ENCODE measurements at regions not wholly inside any gene's neighbourhood (a gene's known extent, or its start where the extent isn't known, plus 50 kb on each side); places are given as distances from the start of the nearest gene placed in this dataset.

DNA sequence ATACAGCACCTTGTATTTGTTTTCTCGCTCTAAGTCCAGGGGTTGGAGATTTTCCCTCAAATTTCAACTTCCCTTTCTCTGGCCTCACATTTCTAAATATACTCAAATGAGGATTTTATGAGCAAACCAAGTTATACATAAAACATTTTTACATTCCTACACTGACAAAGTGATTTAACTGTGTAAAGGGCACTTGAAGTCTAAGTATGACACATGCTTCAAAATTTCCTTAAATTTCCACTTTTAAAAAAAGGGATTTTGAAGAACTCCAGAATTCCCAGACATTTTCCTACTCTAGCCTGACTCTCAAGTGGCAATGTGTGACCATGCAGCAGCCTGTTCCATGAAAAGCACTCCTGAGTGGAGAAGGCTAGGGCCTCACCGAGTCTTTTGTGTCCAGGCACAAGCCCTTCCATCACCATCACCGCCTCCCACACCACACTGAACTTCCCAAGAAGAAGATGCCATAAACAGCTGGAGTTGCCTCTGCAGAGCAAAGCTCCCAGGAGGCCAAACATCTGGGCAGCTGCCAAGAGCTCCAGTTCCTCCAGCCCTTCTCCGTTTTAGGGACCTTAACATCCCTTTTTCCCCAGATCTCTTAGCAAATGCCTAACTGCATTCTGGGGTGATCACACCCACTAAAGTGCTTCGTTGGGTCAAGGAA is 68.9 kb downstream of the NCR2 start:
- Mint-ChIP-seq H3K27ac (no peak overlapping the region), H3K27me3 (peaks cover 25 to 58% of the 10 kb centered on the region in 2 donors), H3K4me1 (no peaks in the 10 kb centered on the region), H3K9me3 (peaks cover 5 to 12% (median 6%) of the 10 kb centered on the region in 5 donors), H3K4me3 (no peak overlapping the region), H3K36me3 (peaks cover 0 to 4% (median 0%) of the 10 kb centered on the region in 3 donors)
- Histone ChIP-seq H3K4me3 (ENCODE audit: low read length) (no peak overlapping the region), H3K4me1 (ENCODE audit: insufficient read depth, low read length) (no peaks in the 10 kb centered on the region), H3K27me3 (ENCODE audit: insufficient read depth, low read length, poor library complexity, severe bottlenecking) (no peaks in the 10 kb centered on the region), H3K36me3 (ENCODE audit: insufficient read depth, low read length) (no peaks in the 10 kb centered on the region), H3K27ac (ENCODE audit: low read depth, low read length) (no peak overlapping the region), H3K9me3 (ENCODE audit: low read length) (no peaks in the 10 kb centered on the region)
- no peak for DNase-seq
- POLR2A ChIA-PET, result no interaction called here
- CTCF ChIA-PET, result no interaction called here

DNA sequence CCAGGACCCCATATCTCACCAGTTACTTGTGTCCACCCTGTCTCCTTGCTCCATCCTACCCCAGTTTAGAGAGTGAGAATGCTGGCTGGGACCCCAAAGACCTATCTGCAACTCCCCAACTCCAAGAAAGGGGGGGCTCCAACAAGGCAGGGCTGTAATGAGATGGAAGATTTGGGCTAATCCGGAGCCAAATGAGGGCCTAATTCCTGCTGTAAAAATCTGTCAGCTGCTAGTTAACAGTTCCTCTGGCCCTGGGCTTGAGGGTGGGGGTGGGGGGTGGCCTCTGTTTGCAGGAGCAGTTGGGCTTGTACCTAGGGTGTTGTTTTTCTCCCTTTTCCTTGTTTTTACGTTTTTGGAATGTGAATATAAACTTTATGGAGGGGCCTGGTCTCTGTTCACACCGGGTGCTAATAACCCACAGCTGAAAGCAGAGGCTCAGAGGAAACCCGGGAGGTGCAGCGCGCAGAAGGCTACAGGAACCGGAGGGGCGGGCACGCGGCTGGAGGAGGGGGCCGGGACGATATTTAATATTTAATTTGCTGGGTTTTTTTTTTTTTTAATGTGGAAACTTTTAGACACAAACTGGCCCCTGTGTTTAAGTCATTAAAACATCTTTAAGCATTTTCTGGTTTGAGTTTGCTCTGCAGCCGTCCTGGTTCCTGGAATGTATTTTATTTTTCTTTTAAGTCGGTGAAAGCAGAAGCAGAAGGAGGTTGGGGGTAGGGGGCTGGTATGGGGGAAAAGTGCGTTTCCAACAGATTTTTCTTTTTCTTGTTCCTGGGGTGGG is 70.7 kb downstream of the NCR2 start:
- ChIA-PET POLR2A (no interaction called here), CTCF (no interaction called here)
- H3K4me1 ChIP-seq (ENCODE audit: insufficient read depth, low read length), result no peaks in the 10 kb centered on the region
- no peaks in the 10 kb centered on the region for H3K9me3 ChIP-seq (ENCODE audit: low read length)
- Mint-ChIP-seq H3K36me3 (peaks cover 0 to 4% (median 0%) of the 10 kb centered on the region in 3 donors), H3K4me3 (no peak overlapping the region), H3K9me3 (peaks cover 5 to 12% (median 6%) of the 10 kb centered on the region in 5 donors), H3K4me1 (no peaks in the 10 kb centered on the region), H3K27me3 (peaks cover 16 to 51% of the 10 kb centered on the region in 2 donors), H3K27ac (no peak overlapping the region)
- H3K36me3 ChIP-seq (ENCODE audit: insufficient read depth, low read length), result no peaks in the 10 kb centered on the region
- H3K4me3 ChIP-seq (ENCODE audit: low read length), result no peak overlapping the region
- no peak for DNase-seq
- H3K27ac ChIP-seq (ENCODE audit: low read depth, low read length), result no peak overlapping the region
- no peaks in the 10 kb centered on the region for H3K27me3 ChIP-seq (ENCODE audit: insufficient read depth, low read length, poor library complexity, severe bottlenecking)

DNA sequence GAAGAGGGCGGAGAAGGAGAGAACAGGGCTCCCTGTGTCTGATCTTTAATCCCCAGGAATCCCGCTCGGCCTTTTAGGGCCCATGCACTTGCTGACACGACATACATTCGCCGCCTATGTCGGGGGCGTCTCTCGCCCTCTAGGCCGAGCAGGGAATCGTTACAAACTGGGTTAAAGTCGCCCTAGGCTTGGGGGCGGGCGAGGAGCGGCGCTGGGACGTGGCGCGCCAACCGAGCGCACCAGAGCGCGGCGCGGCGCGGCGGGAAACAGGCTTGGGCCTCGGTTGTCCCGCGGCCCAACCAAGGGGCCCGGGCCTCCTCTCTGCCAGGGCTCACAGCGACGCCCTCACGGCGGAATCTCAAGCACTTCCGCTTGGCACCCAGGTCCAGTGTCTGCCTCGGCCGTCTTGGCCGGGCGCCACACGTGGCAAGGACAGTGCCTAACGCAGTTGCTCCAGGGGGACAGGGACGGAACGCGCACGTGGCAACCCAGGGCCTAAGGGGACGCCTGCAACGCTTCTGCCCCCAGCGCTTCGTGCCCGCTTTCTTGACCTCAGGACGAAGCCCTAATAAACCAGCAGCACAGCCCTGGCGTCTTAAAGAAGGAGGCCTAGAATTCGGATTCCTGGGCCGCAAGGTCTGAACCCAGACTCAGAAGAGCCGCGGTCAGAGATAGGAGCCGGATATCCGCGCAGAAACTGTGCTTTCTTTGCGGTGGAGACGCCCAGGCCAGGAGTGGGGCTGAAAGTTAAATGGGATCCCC is 71.5 kb downstream of the NCR2 start:
- no peak overlapping the region for H3K27ac Mint-ChIP-seq
- H3K9me3 ChIP-seq (ENCODE audit: low read length), result no peaks in the 10 kb centered on the region
- peaks cover 0 to 8% (median under 1%) of the 10 kb centered on the region in 5 donors for H3K9me3 Mint-ChIP-seq
- ChIA-PET POLR2A (no interaction called here), CTCF (interaction anchor here (1.6 kb wide), 1 partner anchor 88 kb away, joined by 4 read pairs; no protein-coding TSS in a partner anchor)
- no peak for DNase-seq
- H3K27me3 ChIP-seq (ENCODE audit: insufficient read depth, low read length, poor library complexity, severe bottlenecking), result no peaks in the 10 kb centered on the region
- H3K4me3 Mint-ChIP-seq, result no peak overlapping the region
- H3K4me1 ChIP-seq (ENCODE audit: insufficient read depth, low read length), result no peaks in the 10 kb centered on the region
- H3K4me1 Mint-ChIP-seq, result no peaks in the 10 kb centered on the region
- H3K4me3 ChIP-seq (ENCODE audit: low read length), result no peak overlapping the region
- peaks cover 16 to 43% of the 10 kb centered on the region in 2 donors for H3K27me3 Mint-ChIP-seq
- no peaks in the 10 kb centered on the region for H3K36me3 Mint-ChIP-seq
- H3K27ac ChIP-seq (ENCODE audit: low read depth, low read length), result no peak overlapping the region
- H3K36me3 ChIP-seq (ENCODE audit: insufficient read depth, low read length), result no peaks in the 10 kb centered on the region

DNA sequence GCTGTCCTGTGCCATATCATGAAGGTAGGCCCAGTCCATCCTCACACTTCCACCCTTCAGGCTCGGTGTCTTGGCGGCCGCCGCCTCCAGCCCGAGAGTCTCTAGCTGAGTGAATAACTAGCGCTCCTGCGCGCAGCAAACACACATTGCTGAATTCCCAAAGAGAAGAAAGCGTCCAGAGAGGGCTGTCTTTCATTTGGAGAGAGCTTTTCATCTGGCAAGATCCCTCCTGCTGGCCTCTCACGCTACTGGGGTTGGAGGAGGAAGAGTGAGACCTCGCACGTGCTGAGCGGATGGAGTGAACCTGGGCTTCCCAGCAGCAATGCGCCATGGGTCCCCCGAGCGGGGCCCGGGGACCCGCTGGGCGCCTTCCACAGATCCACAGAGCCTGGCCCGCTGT is 73.2 kb downstream of the NCR2 start:
- H3K4me3 ChIP-seq (ENCODE audit: low read length), result no peak overlapping the region
- ChIA-PET POLR2A (no interaction called here), CTCF (interaction anchor here (1.6 kb wide), 1 partner anchor 89 kb away, joined by 4 read pairs; no protein-coding TSS in a partner anchor)
- no peaks in the 10 kb centered on the region for H3K9me3 ChIP-seq (ENCODE audit: low read length)
- Mint-ChIP-seq H3K27me3 (peaks cover 12 to 32% of the 10 kb centered on the region in 2 donors), H3K27ac (no peak overlapping the region), H3K4me1 (no peaks in the 10 kb centered on the region), H3K9me3 (peaks cover 0 to 8% (median 0%) of the 10 kb centered on the region in 5 donors), H3K36me3 (no peaks in the 10 kb centered on the region), H3K4me3 (no peak overlapping the region)
- H3K4me1 ChIP-seq (ENCODE audit: insufficient read depth, low read length), result no peaks in the 10 kb centered on the region
- H3K27ac ChIP-seq (ENCODE audit: low read depth, low read length), result no peak overlapping the region
- H3K36me3 ChIP-seq (ENCODE audit: insufficient read depth, low read length), result no peaks in the 10 kb centered on the region
- H3K27me3 ChIP-seq (ENCODE audit: insufficient read depth, low read length, poor library complexity, severe bottlenecking), result no peaks in the 10 kb centered on the region
- no peak for DNase-seq

DNA sequence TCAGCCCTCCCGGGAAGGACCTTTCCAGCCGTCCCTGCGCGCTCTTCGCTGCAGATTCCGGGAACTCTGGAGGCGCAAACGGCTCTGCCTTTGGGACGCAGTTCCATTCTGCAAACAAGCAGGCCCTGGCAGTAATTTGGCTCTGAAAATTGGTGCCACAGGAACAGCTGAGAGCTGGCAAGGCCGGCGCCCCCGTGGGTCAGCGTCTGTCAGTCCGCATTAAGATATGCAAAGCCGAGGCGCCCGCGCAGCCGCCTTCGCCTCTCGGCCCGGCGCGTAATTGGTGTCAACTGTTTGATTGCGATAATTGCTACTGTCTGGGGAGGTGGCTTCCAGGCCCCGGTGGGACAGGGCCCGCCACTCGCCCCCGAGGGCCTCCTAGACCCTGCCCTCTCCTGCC is 73.6 kb downstream of the NCR2 start:
- POLR2A ChIA-PET, result no interaction called here
- peaks cover 0 to 8% (median 0%) of the 10 kb centered on the region in 5 donors for H3K9me3 Mint-ChIP-seq
- Histone ChIP-seq H3K9me3 (ENCODE audit: low read length) (no peaks in the 10 kb centered on the region), H3K4me1 (ENCODE audit: insufficient read depth, low read length) (no peaks in the 10 kb centered on the region), H3K36me3 (ENCODE audit: insufficient read depth, low read length) (no peaks in the 10 kb centered on the region), H3K27ac (ENCODE audit: low read depth, low read length) (no peak overlapping the region), H3K27me3 (ENCODE audit: insufficient read depth, low read length, poor library complexity, severe bottlenecking) (peaks cover 2% of the 10 kb centered on the region), H3K4me3 (ENCODE audit: low read length) (no peak overlapping the region)
- H3K27me3 Mint-ChIP-seq, result peaks cover 16 to 35% of the 10 kb centered on the region in 2 donors
- CTCF ChIA-PET, result no interaction called here
- DNase-seq, result no peak
- H3K27ac Mint-ChIP-seq, result no peak overlapping the region
- H3K4me1 Mint-ChIP-seq, result no peaks in the 10 kb centered on the region
- H3K4me3 Mint-ChIP-seq, result no peak overlapping the region
- H3K36me3 Mint-ChIP-seq, result no peaks in the 10 kb centered on the region

DNA sequence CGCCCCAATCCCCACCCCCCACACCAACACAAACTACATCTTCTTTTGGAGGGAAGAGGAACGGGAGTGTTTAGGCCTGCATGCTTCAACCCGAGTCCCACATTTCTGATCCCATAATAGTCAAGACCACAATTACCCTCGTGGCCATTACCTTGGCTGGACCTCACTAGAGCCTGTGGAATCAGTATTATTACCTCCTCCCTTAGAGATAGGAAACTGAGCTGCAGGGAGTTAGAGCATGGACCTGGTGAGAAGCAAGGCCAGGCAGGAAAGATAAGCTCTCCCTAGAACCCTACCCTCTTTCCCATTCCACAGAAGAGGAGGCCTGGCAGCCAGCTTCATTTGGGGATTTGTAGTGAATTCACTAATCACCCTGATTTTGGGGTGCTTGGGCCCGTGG is 74.1 kb downstream of the NCR2 start:
- Histone ChIP-seq H3K27ac (ENCODE audit: low read depth, low read length) (no peak overlapping the region), H3K4me3 (ENCODE audit: low read length) (no peak overlapping the region), H3K36me3 (ENCODE audit: insufficient read depth, low read length) (no peaks in the 10 kb centered on the region), H3K27me3 (ENCODE audit: insufficient read depth, low read length, poor library complexity, severe bottlenecking) (peaks cover 3% of the 10 kb centered on the region), H3K9me3 (ENCODE audit: low read length) (no peaks in the 10 kb centered on the region), H3K4me1 (ENCODE audit: insufficient read depth, low read length) (no peaks in the 10 kb centered on the region)
- DNase-seq, result no peak
- POLR2A ChIA-PET, result no interaction called here
- Mint-ChIP-seq H3K27ac (no peak overlapping the region), H3K27me3 (peaks cover 19 to 35% of the 10 kb centered on the region in 2 donors), H3K36me3 (no peaks in the 10 kb centered on the region), H3K4me3 (no peak overlapping the region), H3K4me1 (no peaks in the 10 kb centered on the region), H3K9me3 (peaks cover 0 to 5% (median 0%) of the 10 kb centered on the region in 5 donors)
- CTCF ChIA-PET, result no interaction called here

DNA sequence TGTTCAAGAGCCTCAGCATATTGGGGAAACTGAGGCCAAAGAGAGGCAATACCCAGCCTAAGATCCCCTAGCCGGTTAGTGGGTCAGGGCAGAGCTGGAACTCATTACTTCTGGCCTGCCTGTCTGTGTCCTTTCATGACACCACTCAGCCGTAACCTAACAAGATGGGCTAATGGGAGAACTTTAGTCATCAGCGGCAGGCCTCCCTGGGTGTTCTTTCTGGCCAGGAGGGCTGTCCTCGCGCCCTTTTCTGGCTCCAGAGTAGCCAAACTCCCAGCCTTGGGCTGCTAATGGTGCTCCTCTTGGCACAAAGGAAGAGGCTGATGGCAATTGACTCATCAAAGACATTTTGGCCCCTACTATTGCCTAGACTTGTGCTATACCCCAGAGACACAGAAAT is 76.6 kb downstream of the NCR2 start:
- no peaks in the 10 kb centered on the region for H3K36me3 Mint-ChIP-seq
- DNase-seq, result no peak
- H3K27ac Mint-ChIP-seq, result no peak overlapping the region
- Histone ChIP-seq H3K4me3 (ENCODE audit: low read length) (no peak overlapping the region), H3K27ac (ENCODE audit: low read depth, low read length) (no peak overlapping the region), H3K36me3 (ENCODE audit: insufficient read depth, low read length) (no peaks in the 10 kb centered on the region), H3K9me3 (ENCODE audit: low read length) (no peaks in the 10 kb centered on the region), H3K27me3 (ENCODE audit: insufficient read depth, low read length, poor library complexity, severe bottlenecking) (peaks cover 19% of the 10 kb centered on the region), H3K4me1 (ENCODE audit: insufficient read depth, low read length) (no peaks in the 10 kb centered on the region)
- H3K9me3 Mint-ChIP-seq, result no peaks in the 10 kb centered on the region
- peaks cover 25 to 47% of the 10 kb centered on the region in 2 donors for H3K27me3 Mint-ChIP-seq
- ChIA-PET POLR2A (no interaction called here), CTCF (no interaction called here)
- H3K4me1 Mint-ChIP-seq, result peaks cover 7 to 11% (median 9%) of the 10 kb centered on the region in 3 donors
- H3K4me3 Mint-ChIP-seq, result no peak overlapping the region

DNA sequence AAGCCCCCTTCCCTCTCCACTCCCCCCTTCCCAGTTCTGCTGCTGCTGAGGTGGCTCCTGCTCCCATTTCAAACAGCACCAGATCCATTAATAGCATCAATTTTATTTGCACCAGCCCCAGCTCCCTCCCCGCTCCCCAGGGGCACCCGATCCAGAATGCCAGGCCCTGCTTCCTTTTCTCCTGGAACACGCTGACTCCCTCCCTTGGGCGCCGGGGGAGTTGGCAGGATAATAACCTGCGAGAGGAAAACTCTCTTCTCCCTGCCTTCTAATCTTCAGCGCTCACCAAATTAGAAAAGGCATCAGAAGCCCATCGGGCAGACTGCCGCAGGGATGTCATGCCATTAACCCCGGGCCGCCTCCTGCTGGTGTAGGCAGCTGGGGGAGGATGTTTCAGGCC is 77.8 kb downstream of the NCR2 start:
- POLR2A ChIA-PET, result no interaction called here
- Histone ChIP-seq H3K4me1 (ENCODE audit: insufficient read depth, low read length) (no peaks in the 10 kb centered on the region), H3K4me3 (ENCODE audit: low read length) (no peak overlapping the region), H3K36me3 (ENCODE audit: insufficient read depth, low read length) (no peaks in the 10 kb centered on the region), H3K9me3 (ENCODE audit: low read length) (no peaks in the 10 kb centered on the region), H3K27me3 (ENCODE audit: insufficient read depth, low read length, poor library complexity, severe bottlenecking) (peaks cover 29% of the 10 kb centered on the region), H3K27ac (ENCODE audit: low read depth, low read length) (no peak overlapping the region)
- no peaks in the 10 kb centered on the region for H3K36me3 Mint-ChIP-seq
- CTCF ChIA-PET, result interaction anchor here (1.2 kb wide), 1 partner anchor 11 kb away, joined by 5 read pairs; no protein-coding TSS in a partner anchor
- no peak overlapping the region for H3K27ac Mint-ChIP-seq
- H3K9me3 Mint-ChIP-seq, result no peaks in the 10 kb centered on the region
- no peak for DNase-seq
- peaks cover 7 to 11% (median 9%) of the 10 kb centered on the region in 3 donors for H3K4me1 Mint-ChIP-seq
- no peak overlapping the region for H3K4me3 Mint-ChIP-seq
- H3K27me3 Mint-ChIP-seq, result peaks cover 35 to 59% of the 10 kb centered on the region in 2 donors
